ENCODE measurements at regions not wholly inside any gene's neighbourhood (a gene's known extent, or its start where the extent isn't known, plus 50 kb on each side); places are given as distances from the start of the nearest gene placed in this dataset.

DNA sequence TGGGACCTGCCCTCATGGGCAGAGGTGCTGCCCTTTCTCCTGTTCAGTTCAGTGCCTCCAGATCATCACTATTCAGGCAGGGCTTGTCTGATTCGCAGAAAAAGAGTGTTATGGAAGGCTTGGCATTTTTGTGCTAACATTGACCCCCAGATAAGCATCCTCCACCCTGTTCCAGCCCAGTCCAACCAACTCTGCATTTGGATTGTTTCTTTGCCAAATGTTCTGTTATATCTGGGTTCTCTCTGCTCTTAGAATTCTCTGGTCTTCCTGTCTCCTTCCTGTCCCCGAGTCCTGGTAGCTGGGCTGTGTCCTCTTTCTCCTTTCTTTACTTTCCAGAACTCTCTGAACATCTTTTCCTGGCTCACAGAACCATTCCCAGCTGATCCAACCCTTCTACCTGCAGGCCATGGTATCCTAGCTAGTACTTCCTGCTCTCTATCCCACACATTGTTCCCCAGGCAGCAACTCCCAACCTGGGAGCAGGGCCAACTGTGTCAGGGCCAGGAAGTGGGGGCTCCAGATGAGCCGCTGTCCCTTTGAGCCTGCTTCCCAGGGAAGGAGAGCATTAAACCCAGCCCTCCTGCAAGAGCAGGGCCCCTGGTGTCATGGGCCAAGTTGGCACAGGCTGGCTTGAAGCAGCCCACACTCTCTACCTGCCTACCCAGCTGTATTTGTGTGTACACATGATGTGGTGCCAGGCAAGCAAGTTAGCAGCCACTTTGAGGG lies 280.7 kb upstream of the CADM1 start:
- TF ChIP-seq CTCF (IDR thresholded peaks at IDR 0.05; ENCODE audit: low read length) (no peak), EZH2 (IDR thresholded peaks at IDR 0.05; ENCODE audit: borderline replicate concordance, low read length) (no peak)

Data from OCI-LY1 (cell line).